ENCODE measurements at regions not wholly inside any gene's neighbourhood (a gene's known extent, or its start where the extent isn't known, plus 50 kb on each side); places are given as distances from the start of the nearest gene placed in this dataset.

DNA sequence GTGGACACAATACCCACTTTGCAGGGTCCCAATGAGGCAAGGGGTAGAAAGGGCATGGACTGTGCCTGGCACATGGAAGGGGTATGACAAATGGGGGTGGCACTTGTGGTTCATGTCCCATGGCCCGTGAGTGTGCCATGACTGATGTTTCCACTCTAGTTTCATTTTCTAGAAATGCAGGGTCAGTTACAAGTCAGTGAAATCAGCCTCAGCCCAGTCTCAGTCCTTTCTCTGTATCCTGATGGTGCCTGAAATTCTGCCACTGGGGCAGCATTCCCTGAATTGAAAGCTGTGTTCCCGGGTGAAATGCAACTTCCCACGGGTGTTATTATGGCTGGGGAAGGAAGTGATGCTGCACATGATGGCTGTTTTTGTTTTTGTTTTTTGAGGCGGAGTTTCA, 110.8 kb upstream of the ZBTB40 start:
- H3K27ac Mint-ChIP-seq = no peak overlapping the region
- H3K4me1 Mint-ChIP-seq (ENCODE audit: low read depth) = no peaks in the 10 kb centered on the region
- H3K27me3 Mint-ChIP-seq = peaks cover 34% of the 10 kb centered on the region
- H3K4me3 Mint-ChIP-seq = no peak overlapping the region
- no peaks in the 10 kb centered on the region for H3K36me3 Mint-ChIP-seq (ENCODE audit: low read depth)
- H3K9me3 Mint-ChIP-seq = no peaks in the 10 kb centered on the region

DNA sequence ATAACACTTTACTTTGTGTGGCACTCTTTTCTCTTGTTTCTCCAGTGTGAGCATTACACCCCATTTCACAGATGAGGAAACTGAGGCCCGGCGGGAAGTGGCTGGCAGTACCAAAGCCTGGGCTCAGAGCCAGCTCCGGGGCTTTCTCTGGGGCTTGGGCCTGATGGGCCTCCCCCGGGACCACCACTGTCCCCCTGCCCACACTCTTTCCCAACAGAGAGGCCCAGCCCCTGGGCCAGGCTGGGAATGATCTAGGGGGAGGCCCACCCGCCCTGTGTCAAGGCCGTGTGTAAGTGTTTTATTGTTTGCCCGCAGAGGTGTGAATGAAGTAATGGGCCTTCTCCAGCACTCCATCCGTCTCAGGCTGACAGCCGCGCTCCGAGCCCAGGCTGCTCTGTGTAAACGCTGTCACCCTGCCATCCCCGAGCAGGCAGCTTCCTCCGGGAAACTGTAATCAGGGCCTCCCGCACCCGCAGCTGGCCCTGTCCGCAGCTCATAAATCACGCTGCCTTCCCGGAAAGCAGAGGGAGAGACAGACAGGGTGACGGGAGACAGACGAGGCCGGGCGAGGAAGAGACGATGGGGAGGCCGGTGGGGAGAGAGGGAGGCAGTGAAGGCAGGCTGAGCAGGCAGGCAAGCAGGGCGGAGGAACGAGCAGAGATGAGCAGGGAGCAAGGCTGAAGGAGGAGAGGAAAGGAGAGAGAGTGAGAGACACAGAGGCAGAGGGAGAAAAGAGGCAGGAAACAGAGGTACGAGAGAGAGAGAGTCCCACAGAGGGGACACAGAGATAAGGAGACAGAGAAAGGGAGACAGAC, 109.7 kb upstream of the ZBTB40 start:
- Mint-ChIP-seq H3K4me1 (ENCODE audit: low read depth) (no peaks in the 10 kb centered on the region), H3K36me3 (ENCODE audit: low read depth) (no peaks in the 10 kb centered on the region), H3K4me3 (no peak overlapping the region), H3K27ac (no peak overlapping the region), H3K9me3 (no peaks in the 10 kb centered on the region), H3K27me3 (peaks cover 34% of the 10 kb centered on the region)

DNA sequence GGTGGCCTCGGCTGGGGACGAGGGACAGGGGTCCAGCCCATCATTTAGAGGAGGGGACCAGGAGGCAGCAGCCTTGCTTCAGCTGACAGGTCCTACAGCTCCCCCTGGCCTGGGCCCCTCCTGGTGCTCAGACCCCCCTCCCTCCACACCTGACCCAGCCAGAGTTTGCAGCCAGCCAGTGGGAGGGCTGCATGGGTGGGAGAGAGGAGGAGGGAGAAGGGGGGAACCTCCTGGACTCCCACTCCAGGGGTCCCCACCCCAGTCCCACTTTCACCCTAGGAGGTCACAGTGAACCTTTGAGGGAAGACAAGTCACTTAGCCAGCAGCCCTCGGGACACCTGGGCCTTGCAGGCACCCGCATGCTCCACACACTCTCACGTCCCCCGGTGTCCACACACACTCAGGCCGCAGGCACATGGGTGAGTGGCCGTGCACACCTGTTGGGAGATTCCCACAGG, 108.9 kb upstream of the ZBTB40 start:
- Mint-ChIP-seq H3K36me3 (ENCODE audit: low read depth) (no peaks in the 10 kb centered on the region), H3K4me3 (no peak overlapping the region), H3K27ac (no peak overlapping the region), H3K27me3 (peaks cover 39% of the 10 kb centered on the region), H3K9me3 (no peaks in the 10 kb centered on the region), H3K4me1 (ENCODE audit: low read depth) (no peaks in the 10 kb centered on the region)

DNA sequence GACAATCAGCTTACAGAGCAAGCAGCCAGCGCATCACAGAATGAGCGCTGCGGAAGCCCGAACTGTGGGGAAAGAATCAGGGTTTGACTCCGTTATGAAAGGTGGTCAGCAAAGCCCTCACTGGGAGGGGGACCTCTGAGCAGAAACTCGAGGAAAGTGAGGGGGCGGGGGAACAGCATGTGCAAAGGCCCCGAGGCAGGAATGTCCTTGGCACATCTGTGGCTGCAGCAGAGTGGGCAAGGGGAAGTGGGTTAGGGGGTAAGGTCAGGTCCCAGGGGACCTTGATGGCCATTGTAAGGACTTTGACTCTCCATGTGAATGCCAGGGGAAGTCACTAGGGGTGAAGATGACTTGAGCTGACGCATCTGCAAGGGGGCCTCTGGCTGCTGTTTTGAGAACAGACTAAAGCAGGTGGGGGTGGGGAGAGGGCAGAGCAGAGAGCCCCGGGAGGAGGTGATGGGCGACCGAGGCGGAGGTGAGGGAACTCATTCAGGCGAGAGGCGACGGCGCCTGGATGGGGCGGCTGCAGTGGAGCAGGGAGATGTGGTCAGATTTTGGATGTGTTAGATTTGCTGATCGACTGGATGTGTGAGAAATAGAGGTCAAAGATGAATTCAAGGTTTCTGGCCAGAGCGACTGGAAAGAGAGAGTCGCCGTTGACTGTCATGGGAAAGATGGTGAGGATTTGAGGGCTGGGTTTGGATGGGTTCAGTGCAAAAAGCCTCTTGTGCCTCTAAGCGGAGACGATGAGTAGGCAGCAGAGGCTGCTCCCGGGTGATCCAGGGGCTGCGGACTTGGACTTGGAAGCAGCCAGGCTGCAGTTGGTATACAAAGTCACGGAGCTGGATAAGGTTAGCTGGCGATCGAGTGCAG, 108.0 kb upstream of the ZBTB40 start:
- Mint-ChIP-seq H3K36me3 (ENCODE audit: low read depth) (no peaks in the 10 kb centered on the region), H3K4me1 (ENCODE audit: low read depth) (no peaks in the 10 kb centered on the region), H3K9me3 (no peaks in the 10 kb centered on the region), H3K4me3 (no peak overlapping the region), H3K27me3 (peaks cover 48% of the 10 kb centered on the region), H3K27ac (no peak overlapping the region)

DNA sequence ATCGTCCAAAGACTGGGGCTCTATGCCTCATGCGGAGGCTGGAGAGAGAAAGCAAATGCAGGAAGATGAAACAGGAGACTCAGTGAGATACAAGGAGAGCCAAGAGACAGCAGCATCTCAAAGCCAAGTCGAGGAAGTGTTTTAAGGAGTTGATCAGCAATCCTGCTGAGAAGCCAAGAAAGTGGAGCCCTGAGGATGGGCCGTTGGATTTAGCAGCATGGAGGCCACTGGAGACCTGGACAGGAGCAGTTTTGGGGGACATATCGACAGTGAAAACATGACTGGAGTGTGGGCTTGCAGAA, 107.4 kb upstream of the ZBTB40 start:
- no peaks in the 10 kb centered on the region for H3K9me3 Mint-ChIP-seq
- H3K36me3 Mint-ChIP-seq (ENCODE audit: low read depth) = no peaks in the 10 kb centered on the region
- H3K4me1 Mint-ChIP-seq (ENCODE audit: low read depth) = no peaks in the 10 kb centered on the region
- H3K27ac Mint-ChIP-seq = no peak overlapping the region
- H3K4me3 Mint-ChIP-seq = no peak overlapping the region
- H3K27me3 Mint-ChIP-seq = peaks cover 51% of the 10 kb centered on the region

DNA sequence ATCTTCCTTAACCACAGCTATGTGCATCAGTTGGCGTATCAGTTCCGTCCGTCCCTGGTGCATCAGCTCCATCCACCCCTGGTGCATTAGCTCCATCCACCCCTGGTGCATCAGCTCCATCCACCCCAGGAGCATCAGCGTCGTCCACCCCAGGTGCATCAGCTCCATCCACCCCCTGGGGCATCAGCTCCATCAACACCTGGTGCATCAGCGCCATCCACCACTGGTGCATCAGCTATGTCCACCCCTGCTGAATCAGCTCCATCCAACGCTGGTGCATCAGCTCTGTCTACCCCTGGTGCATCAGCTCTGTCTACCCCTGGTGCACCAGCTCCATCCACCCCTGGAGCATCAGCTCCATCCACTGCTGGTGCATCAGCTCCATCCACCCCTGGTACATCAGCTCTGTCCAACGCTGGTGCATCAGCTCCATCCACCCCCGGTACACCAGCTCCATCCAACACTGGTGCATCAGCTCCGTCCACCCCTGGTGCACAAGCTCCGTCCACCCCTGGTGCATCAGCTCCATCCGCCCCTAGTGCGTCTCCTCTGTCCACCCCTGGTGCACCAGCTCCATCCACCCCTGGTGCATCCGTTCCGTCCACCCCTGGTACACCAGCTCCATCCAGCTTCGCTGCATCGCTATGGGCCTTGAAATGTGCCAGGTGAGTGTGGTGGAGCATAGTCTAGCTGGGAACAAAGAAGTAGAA, 106.6 kb upstream of the ZBTB40 start:
- no peaks in the 10 kb centered on the region for H3K9me3 Mint-ChIP-seq
- no peak overlapping the region for H3K27ac Mint-ChIP-seq

DNA sequence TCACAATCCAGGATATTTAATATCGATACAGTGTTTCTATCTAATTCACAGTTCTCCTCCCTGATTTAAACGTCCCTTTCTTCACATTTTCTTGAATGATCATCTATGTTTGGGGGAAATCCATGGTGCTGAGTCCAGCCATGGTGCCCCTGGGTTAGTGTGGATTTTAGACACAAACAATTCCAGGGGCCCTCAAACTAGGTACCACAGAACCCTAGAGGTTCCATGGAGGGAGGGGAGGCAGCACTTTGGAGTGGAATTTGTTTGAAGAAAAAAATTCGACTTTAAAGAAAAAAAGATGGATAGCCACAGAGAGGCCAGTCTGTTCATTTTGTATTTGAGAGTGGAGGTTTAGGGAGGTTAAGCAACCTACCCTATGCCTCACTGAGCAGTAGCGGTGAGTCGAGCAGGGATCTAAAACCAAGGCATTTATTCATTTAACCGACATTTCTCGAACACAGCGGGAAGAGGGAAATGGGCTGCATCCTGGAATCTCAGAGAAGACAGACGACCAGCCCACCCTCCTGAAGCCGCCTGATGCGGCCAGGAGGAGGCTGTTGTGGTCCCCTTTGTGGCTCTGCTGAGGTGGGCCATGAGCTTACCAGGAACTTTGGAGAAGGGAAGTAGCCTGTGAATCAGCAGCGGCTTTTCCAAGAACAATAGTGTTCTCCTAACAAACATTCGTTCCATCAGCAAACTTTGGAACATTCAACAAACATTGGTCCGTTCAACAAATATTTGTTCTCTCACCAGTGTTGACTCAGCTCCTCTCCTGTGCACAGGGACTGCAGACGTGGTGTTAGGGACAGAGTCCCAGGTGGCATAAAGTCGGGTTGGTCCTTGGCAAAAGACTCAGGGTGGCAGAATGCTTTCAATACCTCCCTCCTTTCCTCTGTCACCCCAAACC, 103.5 kb upstream of the ZBTB40 start:
- Mint-ChIP-seq H3K27me3 (peaks cover 57% of the 10 kb centered on the region), H3K36me3 (ENCODE audit: low read depth) (no peaks in the 10 kb centered on the region), H3K4me1 (ENCODE audit: low read depth) (peaks cover 7% of the 10 kb centered on the region), H3K4me3 (no peak overlapping the region), H3K27ac (no peak overlapping the region), H3K9me3 (no peaks in the 10 kb centered on the region)

More for the DNA sequence above, 106.6 kb upstream of the ZBTB40 start:
- Mint-ChIP-seq H3K36me3 (ENCODE audit: low read depth) (no peaks in the 10 kb centered on the region), H3K27me3 (peaks cover 52% of the 10 kb centered on the region), H3K4me3 (no peak overlapping the region), H3K4me1 (ENCODE audit: low read depth) (no peaks in the 10 kb centered on the region)

DNA sequence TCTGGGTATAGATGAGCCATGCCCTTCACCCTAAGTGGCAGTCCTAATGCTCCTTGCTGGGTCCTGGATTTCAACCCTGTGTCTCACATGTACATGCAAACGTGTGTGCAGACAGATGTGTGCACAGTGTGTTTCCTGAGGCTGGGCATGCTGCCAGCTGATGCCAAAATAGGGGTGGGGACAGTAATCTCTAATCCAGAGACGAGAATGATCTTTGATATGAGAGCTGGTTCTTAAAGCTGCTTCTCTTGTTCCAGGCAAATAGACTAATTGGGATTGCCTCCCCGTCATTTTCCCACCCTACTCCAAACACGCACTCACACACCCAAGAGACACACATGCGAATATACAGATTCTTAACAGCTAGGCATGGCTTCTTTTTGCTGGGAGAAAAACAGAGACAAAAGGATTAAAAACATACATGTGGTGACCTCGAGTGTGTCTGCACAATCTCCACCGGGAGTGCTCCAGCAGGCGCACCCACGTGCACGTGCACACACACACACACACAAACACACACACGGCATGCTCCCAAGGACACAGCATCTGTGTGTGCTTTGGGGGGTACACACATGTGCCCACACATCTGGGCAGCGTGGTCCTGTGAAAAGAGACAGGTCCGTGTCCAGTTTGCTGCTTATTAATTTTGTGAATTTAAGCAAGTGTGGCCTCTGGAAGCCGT, 102.1 kb upstream of the ZBTB40 start:
- Mint-ChIP-seq H3K4me3 (no peak overlapping the region), H3K27me3 (peaks cover 55% of the 10 kb centered on the region)

DNA sequence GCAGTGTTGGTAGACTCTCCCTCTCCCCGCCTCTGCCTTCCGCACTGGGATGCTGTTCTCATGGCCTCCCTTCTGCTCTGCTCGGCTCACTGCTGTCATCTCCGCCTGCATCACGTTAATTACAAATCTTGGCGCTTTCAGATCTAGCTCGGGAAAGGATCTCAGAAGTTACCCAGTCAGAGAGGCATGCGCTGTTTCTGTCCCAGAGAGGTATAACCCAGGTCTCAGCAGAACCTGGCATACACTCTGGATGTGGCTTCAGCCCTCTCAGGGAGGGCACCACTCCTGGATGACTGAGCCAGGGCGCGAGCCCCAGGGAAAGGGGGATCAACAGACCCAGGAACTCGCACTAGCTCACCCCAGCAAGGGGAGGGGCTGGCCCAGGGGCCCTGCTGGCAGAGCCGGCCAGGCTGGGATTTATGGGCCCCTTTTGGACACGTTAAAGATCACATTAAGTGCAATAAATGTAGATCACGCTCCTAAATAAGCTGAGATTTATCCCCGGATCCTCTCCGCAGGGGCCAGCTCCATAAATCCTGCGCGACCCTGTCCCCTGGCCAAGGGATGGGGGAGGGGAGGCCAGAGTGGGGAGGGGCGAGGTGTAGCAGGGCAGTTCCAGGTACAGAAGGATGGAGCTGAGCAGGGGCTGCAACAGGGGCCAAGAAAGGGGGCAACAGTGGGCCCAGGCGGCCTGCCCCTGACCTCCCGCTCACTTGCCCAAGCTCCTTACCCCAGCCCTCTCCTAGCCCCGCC, 101.3 kb upstream of the ZBTB40 start:
- Mint-ChIP-seq H3K9me3 (no peaks in the 10 kb centered on the region), H3K27me3 (peaks cover 55% of the 10 kb centered on the region), H3K4me3 (no peak overlapping the region), H3K36me3 (ENCODE audit: low read depth) (no peaks in the 10 kb centered on the region), H3K27ac (no peak overlapping the region), H3K4me1 (ENCODE audit: low read depth) (peaks cover 7% of the 10 kb centered on the region)

More for the DNA sequence above, 102.1 kb upstream of the ZBTB40 start:
- Mint-ChIP-seq H3K4me1 (ENCODE audit: low read depth) (peaks cover 7% of the 10 kb centered on the region), H3K36me3 (ENCODE audit: low read depth) (no peaks in the 10 kb centered on the region), H3K9me3 (no peaks in the 10 kb centered on the region), H3K27ac (no peak overlapping the region)

DNA sequence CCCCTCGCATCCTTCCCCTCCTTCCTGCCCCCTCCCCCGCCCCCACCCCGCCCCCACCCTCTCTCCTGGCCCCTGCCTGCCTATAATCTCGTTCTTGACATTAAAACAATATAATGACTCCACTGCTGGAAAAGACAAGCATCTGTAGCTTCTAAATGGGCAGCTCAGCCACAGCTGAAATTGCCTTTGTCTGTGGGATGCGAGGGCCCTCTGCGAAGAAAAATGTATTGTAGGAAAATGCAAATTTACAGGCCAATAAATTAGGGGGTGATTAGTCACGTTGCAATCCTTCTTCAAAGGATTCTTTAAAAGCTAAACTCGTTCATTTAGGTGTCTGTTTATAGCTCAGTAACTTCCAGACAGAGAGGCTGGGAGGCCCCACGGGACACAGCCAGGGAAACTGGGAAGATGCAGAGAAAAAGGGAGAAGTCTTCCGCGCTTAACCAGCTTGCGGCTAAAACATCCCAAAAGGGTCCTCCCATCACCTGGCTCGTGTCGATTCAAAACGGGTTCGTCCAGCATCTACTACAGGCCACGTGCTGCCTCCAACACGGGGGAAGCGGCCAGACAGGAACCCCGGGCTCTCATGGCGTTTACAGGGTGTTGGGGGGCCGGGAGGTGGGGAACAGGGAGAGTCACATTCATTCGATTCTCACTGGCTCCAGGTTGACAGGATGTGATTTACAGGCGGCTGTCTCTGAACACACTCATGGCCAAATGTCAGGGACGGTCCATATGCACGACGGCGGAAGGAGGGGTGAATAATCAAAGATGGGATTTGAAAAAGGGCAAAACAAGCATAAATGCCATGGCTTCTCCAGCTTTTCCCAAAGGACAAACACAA, 100.5 kb upstream of the ZBTB40 start:
- Mint-ChIP-seq H3K4me3 (no peak overlapping the region), H3K9me3 (no peaks in the 10 kb centered on the region), H3K27ac (no peak overlapping the region), H3K27me3 (peaks cover 61% of the 10 kb centered on the region), H3K36me3 (ENCODE audit: low read depth) (no peaks in the 10 kb centered on the region), H3K4me1 (ENCODE audit: low read depth) (peaks cover 7% of the 10 kb centered on the region)

DNA sequence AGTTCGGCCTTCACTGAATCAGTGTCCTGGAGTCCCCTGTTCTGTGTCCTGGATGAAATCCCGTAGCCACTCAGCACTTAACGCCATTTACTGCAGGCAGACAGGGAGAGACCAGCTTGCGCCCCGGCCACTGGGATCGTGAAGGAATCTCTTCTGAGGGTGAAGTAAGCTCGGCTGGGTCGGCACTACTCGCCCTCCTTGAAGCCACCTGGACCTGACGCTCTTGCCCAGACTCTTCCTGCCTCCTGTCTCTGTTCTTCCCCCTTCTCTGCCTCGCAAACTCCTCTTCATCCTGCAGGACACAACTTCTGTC, 99.9 kb upstream of the ZBTB40 start:
- H3K27me3 Mint-ChIP-seq = peaks cover 65% of the 10 kb centered on the region
- H3K27ac Mint-ChIP-seq = no peak overlapping the region
- H3K36me3 Mint-ChIP-seq (ENCODE audit: low read depth) = no peaks in the 10 kb centered on the region
- no peaks in the 10 kb centered on the region for H3K9me3 Mint-ChIP-seq
- H3K4me1 Mint-ChIP-seq (ENCODE audit: low read depth) = peaks cover 7% of the 10 kb centered on the region
- no peak overlapping the region for H3K4me3 Mint-ChIP-seq

DNA sequence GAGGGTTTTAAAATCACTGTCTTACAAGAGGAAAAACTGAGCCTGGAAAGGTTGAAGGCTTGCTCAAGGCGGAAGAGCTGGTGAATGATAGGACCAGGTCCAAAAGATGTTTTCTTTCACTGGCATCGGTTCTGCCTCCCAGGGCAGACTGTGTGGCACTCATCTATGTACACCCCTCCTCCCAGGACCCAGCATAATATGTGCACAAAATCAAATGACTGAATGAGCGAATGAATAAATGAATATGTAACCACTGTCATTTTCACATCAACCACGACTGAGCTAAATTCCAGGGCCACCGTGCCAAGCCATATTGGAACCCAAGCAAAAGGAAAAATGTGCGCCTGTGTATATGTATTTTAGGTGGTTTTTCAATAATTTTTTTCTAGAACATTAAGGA, 99.3 kb upstream of the ZBTB40 start:
- no peak overlapping the region for H3K27ac Mint-ChIP-seq
- H3K4me1 Mint-ChIP-seq (ENCODE audit: low read depth) = peaks cover 7% of the 10 kb centered on the region
- no peaks in the 10 kb centered on the region for H3K9me3 Mint-ChIP-seq
- H3K36me3 Mint-ChIP-seq (ENCODE audit: low read depth) = no peaks in the 10 kb centered on the region
- H3K27me3 Mint-ChIP-seq = peaks cover 70% of the 10 kb centered on the region
- H3K4me3 Mint-ChIP-seq = no peak overlapping the region

DNA sequence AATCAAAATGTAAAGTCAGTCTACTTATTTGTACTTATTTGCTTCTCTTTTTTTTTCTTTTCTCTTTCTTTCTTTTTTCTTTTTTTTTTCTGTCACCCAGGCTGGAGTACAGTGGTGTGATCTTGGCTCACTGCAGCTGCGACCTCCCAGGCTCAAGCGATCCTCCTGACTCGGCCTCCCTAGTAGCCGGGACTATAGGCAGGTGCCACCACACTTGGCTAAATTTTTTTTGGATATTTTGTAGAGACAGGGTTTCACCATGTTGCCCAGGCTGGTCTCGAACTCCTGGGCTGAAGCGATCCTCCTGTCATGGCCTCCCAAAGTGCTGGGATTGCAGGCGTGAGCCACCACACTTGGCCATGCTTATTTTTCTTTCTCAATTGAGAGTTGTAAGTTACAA, 98.8 kb upstream of the ZBTB40 start:
- H3K9me3 Mint-ChIP-seq = no peaks in the 10 kb centered on the region
- H3K36me3 Mint-ChIP-seq (ENCODE audit: low read depth) = no peaks in the 10 kb centered on the region
- H3K4me3 Mint-ChIP-seq = no peak overlapping the region
- no peak overlapping the region for H3K27ac Mint-ChIP-seq
- H3K4me1 Mint-ChIP-seq (ENCODE audit: low read depth) = peaks cover 7% of the 10 kb centered on the region
- H3K27me3 Mint-ChIP-seq = peaks cover 67% of the 10 kb centered on the region
